A549 (cell line): ENCODE measurements at regions not wholly inside any gene's neighbourhood (a gene's known extent, or its start where the extent isn't known, plus 50 kb on each side); places are given as distances from the start of the nearest gene placed in this dataset.

Experiments
- ATAC-seq, 2 experiments: fragments of 200-7000 bp in 1 of 2; fragments of >200 bp in 1 of 2; cut with Nextera tagmentation in 1 of 2; cut with Tn5 transposase in 1 of 2; 3 replicates each; pipeline versions ENCODE4 v1.8.0 to v1.9.1; 2018 to 2020; ENCODE audit warnings: mild to moderate bottlenecking in 1 of 2, moderate library complexity in 1 of 2
- CTCF ChIA-PET: fragments of 300-600 bp; sonication (Branson Sonifier 250); formaldehyde crosslinking; extraction: SDS; loops from one replicate; lab custom pipeline; 2021; ENCODE audit warnings: antibody characterized with exemption, inconsistent platforms; lab: Yijun Ruan, JAX
- POLR2A ChIA-PET: fragments of 350-600 bp; formaldehyde crosslinking; extraction: SDS; loops from one replicate; lab custom pipeline; 2021; ENCODE audit warnings: antibody characterized with exemption, inconsistent platforms; lab: Yijun Ruan, JAX
- DNase-seq, 2 experiments: peaks; one replicate each; pipeline versions ENCODE4 v3.0.0 to v3.0.0-alpha.2; 2011 to 2016; ENCODE audit warnings: low read depth in 1 of 2, low spot score in 1 of 2
- FAIRE-seq: peaks from 2 replicates; lab custom pipeline; 2011; peaks lifted over from hg19 to GRCh38; lab: Jason Lieb, UNC
- H3K27ac ChIP-seq, 2 experiments: fragments of >200 bp; sonication (Bioruptor Twin); formaldehyde crosslinking; 3 replicates each; pipeline ENCODE4 v1.5.1; 2016 to 2017
- H3K4me1 ChIP-seq: fragments of >200 bp; sonication (Bioruptor Twin); formaldehyde crosslinking; 3 replicates; pipeline ENCODE4 v1.6.1; 2016
- H3K4me2 ChIP-seq: fragments of >200 bp; sonication (Bioruptor Twin); formaldehyde crosslinking; 3 replicates; pipeline ENCODE4 v1.6.1; 2016
- H3K4me3 ChIP-seq: fragments of >200 bp; sonication (Bioruptor Twin); formaldehyde crosslinking; 3 replicates; pipeline ENCODE4 v1.5.1; 2016
- H3K9me3 ChIP-seq: fragments of >200 bp; sonication (Bioruptor Twin); formaldehyde crosslinking; 3 replicates; pipeline ENCODE4 v1.6.1; 2016
- BCL3 ChIP-seq: fragments of >200 bp; sonication (Bioruptor Twin); formaldehyde crosslinking; IDR thresholded peaks from 3 replicates; pipeline ENCODE4 v1.6.1; 2016
- CBX8 ChIP-seq: fragments of 200-600 bp; sonication (generic); IDR thresholded peaks from 2 replicates; pipeline ENCODE4 v1.6.1; 2016
- CHD2 ChIP-seq: fragments of 150-350 bp; IDR thresholded peaks from 2 replicates; pipeline ENCODE4 v1.6.1; 2014; ENCODE audit warnings: low read length; ENCODE audit not compliant: partially characterized antibody
- CHD4 ChIP-seq: fragments of 200-600 bp; sonication (generic); IDR thresholded peaks from 2 replicates; pipeline ENCODE4 v1.6.1; 2016; ENCODE audit warnings: antibody characterized with exemption, mild to moderate bottlenecking, borderline replicate concordance
- CTCF ChIP-seq: fragments of >200 bp; sonication (Bioruptor Twin); formaldehyde crosslinking; IDR thresholded peaks from 3 replicates; pipeline ENCODE4 v1.5.1; 2016
- EHF ChIP-seq: fragments of 250-450 bp; sonication (Bioruptor Pico); IDR thresholded peaks from 2 replicates; pipeline ENCODE4 v1.5.0; 2020; ENCODE audit warnings: mild to moderate bottlenecking
- ELK1 ChIP-seq: fragments of 150-350 bp; IDR thresholded peaks from 2 replicates; pipeline ENCODE4 v1.6.1; 2014; ENCODE audit warnings: low read depth, mild to moderate bottlenecking, low read length
- ESRRA ChIP-seq: fragments of 150-350 bp; IDR thresholded peaks from 2 replicates; pipeline ENCODE4 v1.6.1; 2014; ENCODE audit warnings: mild to moderate bottlenecking, low read length, borderline replicate concordance
- FOSB ChIP-seq: fragments of 250-450 bp; sonication (Bioruptor Pico); IDR thresholded peaks from 2 replicates; pipeline ENCODE4 v1.5.0; 2020; ENCODE audit warnings: mild to moderate bottlenecking, moderate library complexity
- FOSL2 ChIP-seq, 2 experiments: fragments of 450-650 bp in 1 of 2; fragments of >200 bp in 1 of 2; sonication (Bioruptor Twin) in 1 of 2; formaldehyde crosslinking; IDR thresholded peaks; 2 replicates each; pipeline versions ENCODE4 v1.5.0 to v1.6.1; 2016 to 2020; ENCODE audit warnings: mild to moderate bottlenecking in 1 of 2, moderate library complexity in 1 of 2
- HDAC2 ChIP-seq: fragments of 200-600 bp; sonication (generic); IDR thresholded peaks from 2 replicates; pipeline ENCODE4 v1.6.1; 2016
- HMGXB4 ChIP-seq: fragments of 250-450 bp; sonication (Bioruptor Pico); IDR thresholded peaks from 2 replicates; pipeline ENCODE4 v1.5.0; 2021; ENCODE audit warnings: mild to moderate bottlenecking, moderate library complexity, borderline replicate concordance
- HOXA7 ChIP-seq: fragments of 250-450 bp; sonication (Bioruptor Pico); IDR thresholded peaks from 2 replicates; pipeline ENCODE4 v1.5.0; 2020; ENCODE audit warnings: mild to moderate bottlenecking, moderate library complexity
- KDM1A ChIP-seq: fragments of 200-600 bp; sonication (generic); IDR thresholded peaks from 2 replicates; pipeline ENCODE4 v1.6.1; 2016; ENCODE audit warnings: low read depth, mild to moderate bottlenecking
- KDM5A ChIP-seq: fragments of 200-600 bp; sonication (generic); IDR thresholded peaks from 2 replicates; pipeline ENCODE4 v1.6.1; 2016; ENCODE audit warnings: antibody characterized with exemption, mild to moderate bottlenecking
- MAX ChIP-seq: IDR thresholded peaks from 2 replicates; pipeline ENCODE4 v1.6.1; 2012
- NFE2L2 ChIP-seq: fragments of 150-350 bp; conservative IDR thresholded peaks from 2 replicates; pipeline ENCODE4 v1.6.1; 2014; ENCODE audit warnings: low read length
- NPAS2 ChIP-seq: fragments of 250-450 bp; sonication (Bioruptor Pico); IDR thresholded peaks from 2 replicates; pipeline ENCODE4 v1.8.0; 2022; ENCODE audit warnings: mild to moderate bottlenecking, moderate library complexity, borderline replicate concordance
- PBX3 ChIP-seq: IDR thresholded peaks from 2 replicates; pipeline ENCODE4 v1.6.1; 2012
- POLR2A ChIP-seq: IDR thresholded peaks from 2 replicates; pipeline ENCODE4 v1.6.1; 2012; ENCODE audit warnings: mild to moderate bottlenecking, low read length
- RFX5 ChIP-seq: fragments of 450-650 bp; IDR thresholded peaks from 2 replicates; pipeline ENCODE4 v1.7.1; 2014; ENCODE audit warnings: antibody characterized with exemption, mild to moderate bottlenecking, moderate library complexity
- RNF2 ChIP-seq: fragments of 200-600 bp; sonication (generic); IDR thresholded peaks from 2 replicates; pipeline ENCODE4 v1.6.1; 2016; ENCODE audit warnings: low read depth, mild to moderate bottlenecking, antibody characterized with exemption, moderate library complexity, borderline replicate concordance
- ZC3H11A ChIP-seq: fragments of 450-650 bp; IDR thresholded peaks from 2 replicates; pipeline ENCODE4 v1.6.1; 2014; ENCODE audit warnings: antibody characterized with exemption, mild to moderate bottlenecking
- ZFP36 ChIP-seq: fragments of 450-650 bp; IDR thresholded peaks from 2 replicates; pipeline ENCODE4 v1.6.1; 2014; ENCODE audit warnings: borderline replicate concordance; ENCODE audit not compliant: partially characterized antibody
- ZNF302 ChIP-seq: fragments of 250-450 bp; sonication (Bioruptor Pico); IDR thresholded peaks from 2 replicates; pipeline ENCODE4 v1.9.0; 2021; ENCODE audit warnings: inconsistent platforms, mild to moderate bottlenecking, moderate library complexity
- ZSCAN20 ChIP-seq: fragments of 250-450 bp; sonication (Bioruptor Pico); IDR thresholded peaks from 2 replicates; pipeline ENCODE4 v1.8.0; 2022; ENCODE audit warnings: mild to moderate bottlenecking, moderate library complexity
- WGBS: methylation state at CpG from one replicate; pipeline ENCODE4 v1.1.6; 2017; ENCODE audit errors: missing lambda C conversion rate; 5-methylcytosine and 5-hydroxymethylcytosine counted together

- Histone ChIP-seq H3K4me2 (no peak overlapping the region), H3K27ac (no peak overlapping the region), H3K9me3 (no peaks in the 10 kb centered on the region), H3K4me3 (no peak overlapping the region), H3K4me1 (no peaks in the 10 kb centered on the region)
- CTCF ChIA-PET = no interaction called here
- 7% methylated on average over 1 of the region's 1 CpG for WGBS
- ATAC-seq = no peak
- POLR2A ChIA-PET = no interaction called here
- no peak for DNase-seq
- no peak for FAIRE-seq
- no peak for TF ChIP-seq CTCF
- TF ChIP-seq FOSB = no peak
- TF ChIP-seq NPAS2 (CRISPR knock-in tag) = no peak
- no peak for TF ChIP-seq CHD4
- TF ChIP-seq ZSCAN20 (CRISPR knock-in tag) = no peak
- TF ChIP-seq POLR2A = no peak
- no peak for TF ChIP-seq ZNF302 (CRISPR knock-in tag)
- no peak for TF ChIP-seq CBX8
- TF ChIP-seq BCL3 = no peak
- TF ChIP-seq PBX3 = no peak
- TF ChIP-seq MAX = no peak
- no peak for TF ChIP-seq CHD2
Observed at GRCh38 chr5:54799645-54800044, 185.7 kb downstream of the ESM1 start.

GRCh38 chr5:54795777-54796176 is 189.6 kb downstream of the ESM1 start:
- ATAC-seq (no peak), DNase-seq (no peak), FAIRE-seq (no peak)
- no peak overlapping the region for H3K27ac ChIP-seq
- TF ChIP-seq EHF (CRISPR knock-in tag) (no peak), ESRRA (no peak), KDM5A (no peak), ZNF302 (CRISPR knock-in tag) (no peak), HDAC2 (no peak), ZC3H11A (no peak), NFE2L2 (no peak), RFX5 (no peak), FOSL2 (IDR thresholded peaks at IDR 0.05) (no peak), FOSL2 (CRISPR knock-in tag; IDR thresholded peaks at IDR 0.05) (no peak), RNF2 (no peak), CHD2 (no peak), ELK1 (no peak), HOXA7 (no peak), PBX3 (no peak), ZFP36 (no peak), HMGXB4 (CRISPR knock-in tag) (no peak), NPAS2 (CRISPR knock-in tag) (no peak), KDM1A (no peak)
- no peaks in the 10 kb centered on the region for H3K4me1 ChIP-seq
- no peak overlapping the region for H3K4me3 ChIP-seq
- H3K4me2 ChIP-seq = no peak overlapping the region
- no peaks in the 10 kb centered on the region for H3K9me3 ChIP-seq
- ChIA-PET CTCF (interaction anchor here (1.0 to 1.3 kb wide), 2 partner anchors 15 to 278 kb away, joined by 3 read pairs; partner anchors contain the start of gene SNX18), POLR2A (no interaction called here)
